RKO (cell line): ENCODE measurements at regions not wholly inside any gene's neighbourhood (a gene's known extent, or its start where the extent isn't known, plus 50 kb on each side); places are given as distances from the start of the nearest gene placed in this dataset.
"Not testable (repeated sequence)": the region's sequence is repeated elsewhere in the genome, so short reads cannot be mapped to it uniquely, and the experiment has no call there.

Source experiments
- DNase-seq: peaks from one replicate; pipeline ENCODE4 v3.0.0-alpha.2; 2016; ENCODE audit warnings: low spot score

DNA sequence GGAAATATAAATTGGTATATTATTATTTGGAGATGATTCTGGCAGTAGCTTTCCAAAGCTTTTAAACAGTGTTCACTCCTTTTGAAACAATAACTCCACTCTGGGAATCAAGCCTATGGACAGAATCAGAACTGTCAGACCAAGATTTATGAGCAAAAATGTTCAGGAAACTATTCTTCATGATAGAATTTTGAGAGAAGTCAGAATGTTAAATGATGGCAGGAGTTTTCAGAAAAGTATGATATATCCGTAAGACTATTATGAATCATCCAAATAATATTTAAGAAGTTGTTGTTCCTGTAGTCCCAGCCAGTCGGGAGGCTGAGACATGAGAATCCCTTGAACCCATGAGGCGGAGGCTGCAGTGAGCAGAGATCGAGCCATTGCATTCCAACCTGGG is 50.5 kb upstream of the ADGRG2 start:
- DNase-seq, result no peak

- DNase-seq, result no peak
Measured at GRCh38 chrX:19174401-19175025, 52.2 kb upstream of the ADGRG2 start.

DNA sequence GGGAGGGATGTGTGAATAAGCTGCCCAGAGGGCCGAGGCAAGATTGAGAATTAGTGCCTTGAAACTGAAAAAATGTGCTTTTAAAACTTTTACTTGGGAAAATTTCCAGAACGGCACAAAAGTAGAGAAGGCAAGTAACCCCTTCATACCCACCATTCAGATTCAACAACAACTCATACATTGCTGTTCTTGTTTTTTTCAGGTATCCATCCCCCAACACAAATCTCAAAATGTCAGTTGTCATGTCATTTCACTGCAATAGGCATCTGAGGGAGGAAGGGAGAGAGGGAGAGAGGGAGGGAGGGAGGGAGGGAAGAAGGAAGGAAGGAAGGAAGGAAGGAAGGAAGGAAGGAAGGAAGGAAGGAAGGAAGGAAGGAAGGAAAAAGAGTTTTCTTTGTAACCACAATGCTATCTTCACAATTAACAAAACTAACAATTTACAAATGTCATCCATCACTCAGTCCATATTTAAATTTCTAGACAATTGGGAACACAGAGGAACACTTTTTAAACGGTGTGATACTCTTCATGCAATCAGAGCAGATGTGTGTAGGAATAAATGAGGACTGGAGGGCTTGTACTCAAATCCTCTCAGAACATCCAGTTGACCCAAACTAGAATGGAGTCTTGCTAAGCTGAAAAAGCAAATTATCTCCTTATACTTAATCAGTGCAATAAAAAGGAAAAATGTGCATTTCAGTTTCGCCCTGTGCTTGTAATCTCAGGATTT is 54.8 kb upstream of the ADGRG2 start:
- no peak for DNase-seq

GRCh38 chrX:19177721-19178120 is 55.5 kb upstream of the ADGRG2 start:
- no peak for DNase-seq

GRCh38 chrX:19178402-19178801 is 56.1 kb upstream of the ADGRG2 start:
- DNase-seq, result no peak

- DNase-seq, result no peak
Measured at GRCh38 chrX:19179389-19179788, 57.1 kb upstream of the ADGRG2 start.

- DNase-seq, result no peak
Measured at GRCh38 chrX:19181345-19181744, 59.1 kb upstream of the ADGRG2 start.

GRCh38 chrX:19182785-19183184 is 60.5 kb upstream of the ADGRG2 start:
- DNase-seq, result no peak

DNA sequence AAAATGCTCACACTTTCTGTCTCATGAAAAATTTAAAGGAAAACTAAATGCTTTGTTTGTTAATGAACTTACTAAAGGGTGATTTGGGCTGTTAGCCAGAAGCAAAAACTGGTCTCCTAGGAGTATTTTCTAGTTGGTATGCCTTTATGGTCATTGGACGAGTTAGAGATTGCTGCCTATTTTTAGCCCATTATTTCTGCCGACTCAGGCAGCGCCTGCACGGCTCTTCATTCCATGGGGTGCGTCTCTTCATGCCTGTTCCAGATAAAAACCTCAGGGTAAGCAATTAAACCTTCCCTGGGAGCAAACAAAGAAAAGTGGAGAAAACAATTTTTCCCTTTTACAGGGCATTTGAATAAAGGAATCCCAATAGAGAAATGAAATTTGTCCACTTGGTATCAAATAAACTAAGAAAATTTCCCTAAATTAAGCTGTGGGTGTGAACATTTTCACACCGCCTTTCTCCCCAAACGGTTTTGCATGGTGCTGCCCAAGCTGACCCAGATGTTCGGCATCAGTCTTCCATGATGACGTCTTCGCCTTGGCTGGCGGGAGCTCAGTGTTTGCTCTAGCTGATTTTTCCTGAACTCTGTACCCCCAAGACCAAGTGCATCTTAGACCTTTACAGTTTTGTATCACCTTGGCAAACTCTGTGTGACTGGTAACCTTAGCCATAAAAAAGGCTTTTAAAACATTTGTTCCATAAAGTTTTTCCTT is 61.7 kb upstream of the ADGRG2 start:
- DNase-seq, result no peak

DNA sequence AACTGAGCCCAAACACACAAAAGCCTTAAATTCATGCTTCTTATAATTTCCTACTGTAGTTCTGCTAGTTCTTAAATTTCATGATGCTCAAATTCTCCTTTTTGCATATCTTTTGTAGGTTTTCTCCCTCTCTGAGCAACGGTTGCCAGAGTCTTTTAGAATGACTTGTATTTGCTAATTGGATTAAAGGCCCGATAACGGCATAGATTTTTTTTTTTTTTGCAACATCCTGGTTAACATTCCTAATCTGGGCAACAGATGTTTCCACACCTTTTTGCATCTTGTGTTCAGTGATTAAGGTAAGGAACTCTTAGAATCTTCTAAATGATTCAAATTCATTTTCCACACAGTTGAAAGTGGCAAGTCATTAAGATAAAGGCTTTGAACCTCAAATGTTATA is 66.3 kb upstream of the ADGRG2 start:
- DNase-seq, result no peak

- no peak for DNase-seq
Measured at GRCh38 chrX:19190902-19191301, 68.6 kb upstream of the ADGRG2 start.

DNA sequence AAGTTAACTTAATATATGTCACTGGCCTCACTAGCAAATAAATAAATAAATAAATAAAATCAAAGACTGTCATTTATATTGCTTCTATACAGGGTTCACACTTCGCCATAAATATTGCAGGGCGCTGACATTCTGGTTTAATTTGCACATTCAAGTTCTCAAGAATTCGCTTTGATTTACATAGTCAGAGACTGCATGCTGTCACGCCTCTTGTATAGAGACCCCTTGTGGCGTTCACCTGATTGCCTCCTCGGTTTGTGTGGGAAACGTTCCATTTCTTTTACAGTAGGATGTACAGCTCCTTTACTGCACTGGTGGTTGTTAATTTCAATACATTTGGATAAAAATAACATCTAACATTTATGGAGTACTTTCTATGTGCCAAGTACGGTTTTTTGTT is 71.3 kb upstream of the ADGRG2 start:
- no peak for DNase-seq

GRCh38 chrX:19194285-19195242 is 72.3 kb upstream of the ADGRG2 start:
- no peak for DNase-seq

DNA sequence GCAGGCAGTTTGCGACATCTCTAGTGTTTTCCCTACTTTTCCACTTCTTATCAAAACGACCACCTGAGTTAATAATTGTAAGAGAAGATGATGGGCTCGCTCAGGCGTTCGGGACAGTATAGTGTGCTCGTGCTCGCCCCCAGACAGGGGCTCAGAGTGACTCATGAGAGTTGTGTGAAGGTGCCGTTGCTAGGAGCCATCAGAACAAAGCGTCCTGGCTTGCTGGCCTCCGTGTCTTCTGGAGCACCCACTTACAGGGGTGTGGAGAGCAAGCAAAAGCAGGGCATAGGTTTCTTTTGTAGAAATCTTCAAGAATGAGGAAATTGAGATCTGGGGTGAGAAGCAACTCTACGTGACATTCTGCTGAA is 73.0 kb upstream of the ADGRG2 start:
- no peak for DNase-seq

GRCh38 chrX:19198473-19198872 is 76.2 kb upstream of the ADGRG2 start:
- DNase-seq, result no peak

DNA sequence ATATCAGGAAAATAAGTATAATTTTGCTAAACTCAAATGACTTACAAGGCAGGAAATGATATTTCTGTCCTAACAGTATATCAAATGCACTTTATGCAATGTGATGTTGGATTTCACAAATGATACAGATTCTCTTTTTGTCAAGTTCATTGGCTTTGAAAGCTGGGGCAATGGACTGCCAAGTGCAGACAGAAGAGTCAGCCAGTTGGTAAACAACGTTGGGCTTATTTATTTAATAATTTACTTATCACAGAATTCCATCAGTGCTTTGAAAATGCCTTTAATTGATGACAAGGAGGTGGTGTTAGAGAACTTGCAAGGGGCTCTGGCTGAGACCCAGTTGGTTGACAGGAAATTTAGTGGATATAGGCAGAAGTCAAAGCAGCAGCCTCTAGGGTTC is 79.9 kb upstream of the ADGRG2 start:
- DNase-seq, result no peak

DNA sequence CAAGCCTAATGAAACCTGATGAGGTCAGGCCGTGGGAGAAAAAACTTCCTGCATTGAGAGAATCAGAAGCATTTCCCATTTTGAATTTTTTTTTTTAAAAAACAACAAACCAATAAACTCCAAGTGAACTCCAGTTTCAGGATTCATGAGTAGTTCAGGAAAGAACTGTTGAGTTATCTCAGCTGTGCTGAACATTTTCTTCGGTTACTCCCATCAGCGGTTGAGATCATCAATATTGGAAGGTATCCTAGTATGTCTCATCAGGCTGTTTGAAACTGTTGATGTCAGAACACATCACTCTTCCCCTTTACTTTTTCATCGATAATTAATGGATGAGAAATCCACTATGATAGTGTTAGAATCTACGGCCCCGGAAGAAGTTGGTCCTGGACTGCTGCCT is 82.4 kb upstream of the ADGRG2 start:
- no peak for DNase-seq

DNA sequence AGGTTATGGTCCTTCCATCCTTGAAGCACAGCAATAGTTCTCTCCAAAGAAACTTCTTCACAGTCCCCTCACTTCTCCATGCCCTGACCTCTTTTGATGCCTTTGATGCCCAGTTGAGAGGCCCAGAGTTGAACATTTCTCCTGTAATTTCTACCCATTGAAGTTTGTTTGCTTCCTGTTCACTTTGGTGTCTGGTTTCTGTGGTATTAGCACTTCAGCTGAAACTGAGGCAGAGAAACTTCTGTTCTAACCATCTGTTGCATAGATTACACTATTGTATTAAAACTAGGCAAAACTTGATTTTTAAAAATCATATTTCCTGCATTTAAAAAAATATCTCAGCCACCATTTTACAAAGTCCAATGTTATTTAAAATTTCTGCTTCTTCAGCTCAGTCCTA is 89.8 kb upstream of the ADGRG2 start:
- no peak for DNase-seq

GRCh38 chrX:19213610-19214152 is 91.4 kb upstream of the ADGRG2 start:
- DNase-seq, result no peak

DNA sequence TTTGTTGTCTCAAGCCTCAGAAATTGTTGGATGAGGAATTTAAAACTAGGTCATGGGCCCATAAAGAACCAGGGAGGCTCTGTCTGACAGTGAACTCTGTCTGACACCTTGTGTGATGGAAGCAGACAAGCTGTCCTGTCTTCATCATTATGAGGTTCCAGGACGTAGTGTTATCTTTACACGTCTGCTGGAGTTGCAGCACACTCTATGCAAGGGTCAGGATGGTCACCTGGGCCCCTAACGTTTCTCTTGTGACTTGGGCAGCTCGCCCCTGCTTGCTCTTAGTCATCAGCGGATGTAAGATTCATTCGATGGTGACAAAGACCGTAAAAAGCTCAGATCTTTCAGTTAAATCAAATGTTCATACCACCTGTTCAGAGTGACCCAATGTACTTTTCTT is 92.0 kb upstream of the ADGRG2 start:
- DNase-seq, result peak; percentile 7

DNA sequence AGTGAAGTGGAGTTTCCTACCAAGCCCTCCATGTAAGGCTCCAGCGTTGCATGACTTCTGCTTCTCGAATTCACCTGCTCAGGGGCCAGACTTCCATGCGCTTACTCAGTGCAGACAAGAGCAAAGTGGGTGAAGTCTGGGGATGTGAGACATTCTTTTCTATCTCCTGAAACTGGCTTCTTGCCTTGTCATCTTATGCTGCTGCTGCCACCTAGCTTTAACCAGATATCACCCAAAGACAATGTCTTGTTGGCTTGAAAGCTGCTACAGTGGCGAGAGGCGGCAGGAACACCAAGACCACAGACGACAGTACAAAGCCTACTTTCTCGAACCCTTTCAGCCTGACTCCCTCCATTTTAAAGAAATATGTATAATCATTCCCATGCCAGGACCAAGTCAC is 103.6 kb upstream of the ADGRG2 start:
- peak; percentile 21 for DNase-seq

DNA sequence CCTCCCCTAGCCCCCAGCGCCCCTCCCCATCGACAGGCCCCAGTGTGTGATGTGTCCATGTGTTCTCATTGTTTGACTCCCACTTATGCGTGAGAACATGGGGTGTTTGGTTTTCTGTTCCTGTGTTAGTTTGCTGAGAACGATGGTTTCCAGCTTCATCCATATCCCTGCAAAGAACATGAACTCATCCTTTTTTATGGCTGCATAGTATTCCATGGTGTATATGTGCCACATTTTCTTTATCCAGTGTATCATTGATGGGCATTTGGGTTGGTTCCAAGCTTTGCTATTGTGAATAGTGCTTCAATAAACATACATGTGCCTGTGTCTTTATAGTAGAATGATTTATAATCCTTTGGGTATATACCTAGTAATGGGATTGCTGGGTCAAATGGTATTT is 107.6 kb upstream of the ADGRG2 start:
- DNase-seq, result not testable (repeated sequence)
